ENCODE measurements at regions not wholly inside any gene's neighbourhood (a gene's known extent, or its start where the extent isn't known, plus 50 kb on each side); places are given as distances from the start of the nearest gene placed in this dataset.

DNA sequence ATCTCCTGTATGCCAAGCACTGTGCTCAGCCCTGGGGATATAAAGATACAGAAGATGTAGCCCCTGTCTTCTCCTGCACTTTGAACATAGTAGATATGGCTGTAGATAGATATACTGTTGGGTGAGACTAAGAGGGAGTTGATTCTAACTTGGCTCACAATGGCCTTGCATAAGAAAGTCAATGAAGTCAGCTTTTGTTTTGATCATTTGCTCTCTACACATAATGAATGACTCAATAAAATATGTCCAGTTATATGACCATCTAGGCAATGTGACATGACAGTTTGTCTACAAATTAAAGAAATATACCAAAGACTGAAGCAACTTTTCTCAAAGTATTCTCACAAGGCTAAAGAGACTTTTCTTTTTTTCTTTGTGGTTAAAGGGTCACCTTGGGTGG is 147.6 kb upstream of the DIPK2B start:
- TF ChIP-seq ZNF274 (IDR thresholded peaks at IDR 0.05; ENCODE audit: low read length) (no peak), ZNF274 (tag by site-specific recombination; IDR thresholded peaks at IDR 0.05; ENCODE audit: borderline replicate concordance) (no peak), ZFP41 (tag by site-specific recombination; IDR thresholded peaks at IDR 0.05; ENCODE audit: borderline replicate concordance) (no peak), ZNF350 (tag by site-specific recombination; IDR thresholded peaks at IDR 0.05) (no peak), ZNF639 (tag by site-specific recombination; IDR thresholded peaks at IDR 0.05) (no peak), ZNF521 (tag by site-specific recombination; IDR thresholded peaks at IDR 0.05) (no peak), CTCF (tag by site-specific recombination; IDR thresholded peaks at IDR 0.05) (no peak), INSM2 (tag by site-specific recombination; IDR thresholded peaks at IDR 0.05) (no peak)

Data from HEK293 (cell line).